K562 (cell line): ENCODE measurements at regions not wholly inside any gene's neighbourhood (a gene's known extent, or its start where the extent isn't known, plus 50 kb on each side); places are given as distances from the start of the nearest gene placed in this dataset.

Source experiments
- ARNT ChIP-seq, 2 experiments: fragments of 450-650 bp; IDR thresholded peaks; 2 replicates each; pipeline ENCODE4 v1.6.1; 2016; ENCODE audit warnings: mild to moderate bottlenecking in 1 of 2
- BRF2 ChIP-seq: IDR thresholded peaks from 3 replicates; pipeline ENCODE4 v1.6.1; 2011; ENCODE audit warnings: borderline replicate concordance, mild to moderate bottlenecking; ENCODE audit not compliant: insufficient read length, insufficient read depth
- HDAC8 ChIP-seq: fragments of 450-650 bp; IDR thresholded peaks from 2 replicates; pipeline ENCODE4 v1.6.1; 2016; ENCODE audit warnings: mild to moderate bottlenecking, missing genetic modification characterization, moderate library complexity, missing compliant biosample characterization
- NEUROD1 ChIP-seq: fragments of 150-350 bp; IDR thresholded peaks from 2 replicates; pipeline ENCODE4 v1.6.1; 2014; ENCODE audit warnings: borderline replicate concordance, low read length, low read depth; ENCODE audit not compliant: partially characterized antibody
- PRMT5 ChIP-seq: sonication (generic); formaldehyde crosslinking; IDR thresholded peaks from 2 replicates; pipeline ENCODE4 v1.5.0; 2020; ENCODE audit warnings: missing genetic modification reagents
- RBM39 ChIP-seq: fragments of 200-400 bp; formaldehyde crosslinking; optimal IDR thresholded peaks from 2 replicates; pipeline ENCODE3; 2018; ENCODE audit warnings: low read depth, low read length
- SIN3B ChIP-seq: fragments of 450-650 bp; IDR thresholded peaks from 2 replicates; pipeline ENCODE4 v1.6.1; 2017; ENCODE audit warnings: low read depth, mild to moderate bottlenecking, moderate library complexity
- SMARCC2 ChIP-seq: fragments of 450-650 bp; IDR thresholded peaks from 2 replicates; pipeline ENCODE4 v1.6.1; 2017; ENCODE audit warnings: antibody characterized with exemption, moderate library complexity, mild to moderate bottlenecking, low read depth
- TAF9B ChIP-seq: fragments of 450-650 bp; IDR thresholded peaks from 2 replicates; pipeline ENCODE4 v1.6.1; 2018; ENCODE audit warnings: mild to moderate bottlenecking; ENCODE audit not compliant: partially characterized antibody
- TCF3 ChIP-seq: sonication (generic); formaldehyde crosslinking; IDR thresholded peaks from 2 replicates; pipeline ENCODE4 v1.4.0; 2020; ENCODE audit warnings: mild to moderate bottlenecking, missing genetic modification reagents
- TFE3 ChIP-seq: fragments of 450-650 bp; formaldehyde crosslinking; IDR thresholded peaks from 2 replicates; pipeline ENCODE4 v1.4.0; 2020; ENCODE audit warnings: mild to moderate bottlenecking, mixed read lengths
- ZNF311 ChIP-seq: fragments of 250-450 bp; sonication (Bioruptor Pico); IDR thresholded peaks from 2 replicates; pipeline ENCODE4 v1.4.0; 2020; ENCODE audit warnings: mild to moderate bottlenecking, moderate library complexity
- ZNF395 ChIP-seq: fragments of 200-800 bp; sonication (Bioruptor generic); IDR thresholded peaks from 2 replicates; pipeline ENCODE4 v1.6.1; 2017; ENCODE audit warnings: missing genetic modification characterization, missing compliant biosample characterization

GRCh38 chr7:3240826-3241430 is 60.1 kb upstream of the SDK1 start (continued):
- TF ChIP-seq TAF9B (no peak), TFE3 (CRISPR knock-in tag) (no peak), RBM39 (no peak), SIN3B (no peak), NEUROD1 (no peak), SMARCC2 (no peak), ZNF395 (CRISPR knock-in tag) (no peak), ARNT (IDR thresholded peaks at IDR 0.05) (no peak), ZNF311 (CRISPR knock-in tag) (no peak), BRF2 (no peak), TCF3 (CRISPR knock-in tag) (no peak), PRMT5 (no peak), HDAC8 (tag) (no peak)
